K562 (cell line): ENCODE measurements at regions not wholly inside any gene's neighbourhood (a gene's known extent, or its start where the extent isn't known, plus 50 kb on each side); places are given as distances from the start of the nearest gene placed in this dataset.

Source experiments
- ATAC-seq: fragments of 200-7000 bp; cut with Tn5 transposase; 3 replicates; pipeline ENCODE4 v1.9.1; 2020; ENCODE audit warnings: moderate library complexity
- BruUV-seq: library from RNA; stranded (reverse); fragments of 400-500 nt; replicated peaks from 2 replicates; lab custom pipeline; 2021; lab: Mats Ljungman, UMichigan
- CTCF ChIA-PET: fragments of 300-600 bp; formaldehyde crosslinking; extraction: SDS; loops from one replicate; lab custom pipeline; 2021; ENCODE audit warnings: low intra/inter-chr PET ratio; lab: Yijun Ruan, JAX
- POLR2A ChIA-PET: fragments of 300-600, 350-650 bp; sonication (Branson Sonifier 250); formaldehyde crosslinking; extraction: SDS; loops from one replicate; lab custom pipeline; 2021; ENCODE audit warnings: antibody characterized with exemption, inconsistent platforms; lab: Yijun Ruan, JAX
- DNase-seq, 4 experiments: peaks; one replicate each; pipeline versions ENCODE4 v3.0.0 to v3.0.0-alpha.2; 2011 to 2018; ENCODE audit warnings: low spot score in 3 of 4, mixed read lengths in 3 of 4; ENCODE audit errors: extremely low read depth in 1 of 4
- FAIRE-seq: peaks from 2 replicates; lab custom pipeline; 2011; peaks lifted over from hg19 to GRCh38; lab: Jason Lieb, UNC
- H2AFZ ChIP-seq: 2 replicates; pipeline ENCODE4 v1.6.0; 2011; ENCODE audit warnings: low read depth, low read length, control low read depth, inconsistent platforms
- H3K27ac ChIP-seq: fragments of 200-600 bp; 3 replicates; pipeline ENCODE4 v1.8.0; 2011; ENCODE audit warnings: low read depth, mild to moderate bottlenecking, control low read depth, inconsistent platforms, low read length, moderate library complexity, mixed read lengths; ENCODE audit errors: extremely low read depth
- H3K27me3 ChIP-seq, 2 experiments: fragments of 300-600 bp in 1 of 2; 2 replicates in 1 of 2; 3 replicates in 1 of 2; pipeline versions ENCODE4 v1.6.0 to v1.8.0; 2011; ENCODE audit warnings: inconsistent platforms in 2 of 2, low read length in 2 of 2, mild to moderate bottlenecking in 1 of 2, mixed read lengths in 1 of 2, moderate library complexity in 1 of 2; ENCODE audit not compliant: control insufficient read depth in 2 of 2, insufficient read depth in 2 of 2
- H3K36me3 ChIP-seq: fragments of 300-600 bp; 3 replicates; pipeline ENCODE4 v1.8.0; 2011; ENCODE audit warnings: mild to moderate bottlenecking, low read length, inconsistent platforms; ENCODE audit not compliant: control insufficient read depth, insufficient read depth
- H3K4me1 ChIP-seq, 2 experiments: fragments of 200-600 bp in 1 of 2; replicated peaks in 1 of 2; 2 replicates in 1 of 2; 3 replicates in 1 of 2; pipeline versions ENCODE4 v1.5.1 to v1.8.0; 2011; ENCODE audit warnings: inconsistent platforms in 2 of 2, low read length in 2 of 2, mild to moderate bottlenecking in 1 of 2, mixed read lengths in 1 of 2, moderate library complexity in 1 of 2; ENCODE audit not compliant: control insufficient read depth in 2 of 2, insufficient read depth in 2 of 2
- H3K4me2 ChIP-seq: 2 replicates; pipeline ENCODE4 v1.6.1; 2011; ENCODE audit warnings: low read length, control low read depth, inconsistent platforms, mixed read lengths; ENCODE audit not compliant: insufficient read depth
- H3K4me3 ChIP-seq: fragments of 200-600 bp; sonication (generic), shearing (Covaris generic); 2 replicates; pipeline ENCODE4 v1.5.1; 2016; ENCODE audit warnings: control low read depth, inconsistent platforms
- H3K79me2 ChIP-seq: fragments of 200-600 bp; 3 replicates; pipeline ENCODE4 v1.8.0; 2011; ENCODE audit warnings: low read length, inconsistent platforms; ENCODE audit not compliant: control insufficient read depth, insufficient read depth
- H3K9ac ChIP-seq, 2 experiments: 2 replicates each; pipeline versions ENCODE4 v1.6.0 to v1.6.1; 2011; ENCODE audit warnings: low read depth in 2 of 2, low read length in 2 of 2, control low read depth in 1 of 2, inconsistent platforms in 1 of 2, mild to moderate bottlenecking in 1 of 2, mixed read lengths in 1 of 2; ENCODE audit not compliant: insufficient read depth in 1 of 2
- H3K9me1 ChIP-seq: one replicate; pipeline ENCODE4 v1.6.0; 2011; ENCODE audit warnings: inconsistent platforms, mild to moderate bottlenecking, low read length, moderate library complexity; ENCODE audit not compliant: control insufficient read depth, insufficient read depth
- H3K9me3 ChIP-seq: replicated peaks from 2 replicates; pipeline ENCODE4 v1.5.1; 2011; ENCODE audit warnings: low read depth, low read length, inconsistent platforms; ENCODE audit not compliant: control insufficient read depth, insufficient read depth
- H4K20me1 ChIP-seq: replicated peaks from 2 replicates; pipeline ENCODE4 v1.6.1; 2011; ENCODE audit warnings: low read length, inconsistent platforms, mixed read lengths; ENCODE audit not compliant: control insufficient read depth, insufficient read depth
- GABPA ChIP-seq: fragments of 200-800 bp; sonication (Bioruptor generic); conservative IDR thresholded peaks from 2 replicates; pipeline ENCODE4 v1.6.1; 2016; ENCODE audit warnings: low read depth, missing genetic modification characterization, missing compliant biosample characterization
- MCM7 ChIP-seq, 2 experiments: fragments of 450-650 bp; IDR thresholded peaks; 2 replicates each; pipeline ENCODE4 v1.6.1; 2016 to 2018
- MTA1 ChIP-seq: fragments of 450-650 bp; IDR thresholded peaks from 2 replicates; pipeline ENCODE4 v1.6.1; 2017; ENCODE audit warnings: borderline replicate concordance
- NFXL1 ChIP-seq: fragments of 450-650 bp; formaldehyde crosslinking; IDR thresholded peaks from 2 replicates; pipeline ENCODE4 v1.4.0; 2021; ENCODE audit warnings: mild to moderate bottlenecking
- PCBP2 ChIP-seq: fragments of 200-400 bp; formaldehyde crosslinking; IDR thresholded peaks from 2 replicates; pipeline ENCODE4 v1.6.1; 2018; ENCODE audit warnings: low read length, low read depth, mild to moderate bottlenecking, moderate library complexity; ENCODE audit not compliant: poor library complexity, severe bottlenecking
- PHB ChIP-seq: fragments of 250-450 bp; sonication (Bioruptor Pico); IDR thresholded peaks from 2 replicates; pipeline ENCODE4 v1.5.0; 2021
- PREB ChIP-seq: sonication (generic); formaldehyde crosslinking; IDR thresholded peaks from 2 replicates; pipeline ENCODE4 v1.8.1; 2023; ENCODE audit warnings: mild to moderate bottlenecking, missing genetic modification reagents
- ZNF444 ChIP-seq: fragments of 250-450 bp; sonication (Bioruptor Pico); IDR thresholded peaks from 2 replicates; pipeline ENCODE4 v1.4.0; 2020; ENCODE audit warnings: mild to moderate bottlenecking, moderate library complexity
- ZNF586 ChIP-seq: fragments of 450-650 bp; formaldehyde crosslinking; conservative IDR thresholded peaks from 2 replicates; pipeline ENCODE4 v1.4.0; 2020; ENCODE audit warnings: mild to moderate bottlenecking, moderate library complexity
- ZZZ3 ChIP-seq: fragments of 450-650 bp; IDR thresholded peaks from 2 replicates; pipeline ENCODE4 v1.6.1; 2016; ENCODE audit warnings: antibody characterized with exemption, mild to moderate bottlenecking, moderate library complexity
- WGBS: fragments of 100-300 bp; shearing (Covaris generic); methylation state at CpG from one replicate; pipeline ENCODE4 v1.1.6; 2016; ENCODE audit warnings: low coverage, mixed read lengths; ENCODE audit not compliant: insufficient coverage; ENCODE audit errors: missing lambda C conversion rate; 5-methylcytosine and 5-hydroxymethylcytosine counted together
- in situ Hi-C: fragments of 300-500 bp; cut with MboI; formaldehyde crosslinking; loops from 4 replicates; pipeline ENCODE4 v1.15.0; 2018; ENCODE audit warnings: inconsistent platforms, mixed read lengths
- intact Hi-C: fragments of 100-400 bp; cut with micrococcal nuclease; formaldehyde crosslinking; loops from 2 replicates; pipeline ENCODE4 v1.14.2; 2022
- TF ChIP-seq, protein P1 (sequence below): fragments of 450-650 bp; IDR thresholded peaks from 2 replicates; pipeline ENCODE4 v1.6.1; 2016; ENCODE audit warnings: low read depth
- TF ChIP-seq, protein P2 (sequence below): fragments of 250-450 bp; sonication (Bioruptor Pico); IDR thresholded peaks from 2 replicates; pipeline ENCODE4 v1.5.0; 2021; ENCODE audit warnings: mild to moderate bottlenecking, borderline replicate concordance

GRCh38 chr4:123158576-123158975, 236.2 kb upstream of the NUDT6 start:
- no peak for FAIRE-seq
- ChIA-PET CTCF (no interaction called here), POLR2A (no interaction called here)
- TF ChIP-seq, protein P1, sequence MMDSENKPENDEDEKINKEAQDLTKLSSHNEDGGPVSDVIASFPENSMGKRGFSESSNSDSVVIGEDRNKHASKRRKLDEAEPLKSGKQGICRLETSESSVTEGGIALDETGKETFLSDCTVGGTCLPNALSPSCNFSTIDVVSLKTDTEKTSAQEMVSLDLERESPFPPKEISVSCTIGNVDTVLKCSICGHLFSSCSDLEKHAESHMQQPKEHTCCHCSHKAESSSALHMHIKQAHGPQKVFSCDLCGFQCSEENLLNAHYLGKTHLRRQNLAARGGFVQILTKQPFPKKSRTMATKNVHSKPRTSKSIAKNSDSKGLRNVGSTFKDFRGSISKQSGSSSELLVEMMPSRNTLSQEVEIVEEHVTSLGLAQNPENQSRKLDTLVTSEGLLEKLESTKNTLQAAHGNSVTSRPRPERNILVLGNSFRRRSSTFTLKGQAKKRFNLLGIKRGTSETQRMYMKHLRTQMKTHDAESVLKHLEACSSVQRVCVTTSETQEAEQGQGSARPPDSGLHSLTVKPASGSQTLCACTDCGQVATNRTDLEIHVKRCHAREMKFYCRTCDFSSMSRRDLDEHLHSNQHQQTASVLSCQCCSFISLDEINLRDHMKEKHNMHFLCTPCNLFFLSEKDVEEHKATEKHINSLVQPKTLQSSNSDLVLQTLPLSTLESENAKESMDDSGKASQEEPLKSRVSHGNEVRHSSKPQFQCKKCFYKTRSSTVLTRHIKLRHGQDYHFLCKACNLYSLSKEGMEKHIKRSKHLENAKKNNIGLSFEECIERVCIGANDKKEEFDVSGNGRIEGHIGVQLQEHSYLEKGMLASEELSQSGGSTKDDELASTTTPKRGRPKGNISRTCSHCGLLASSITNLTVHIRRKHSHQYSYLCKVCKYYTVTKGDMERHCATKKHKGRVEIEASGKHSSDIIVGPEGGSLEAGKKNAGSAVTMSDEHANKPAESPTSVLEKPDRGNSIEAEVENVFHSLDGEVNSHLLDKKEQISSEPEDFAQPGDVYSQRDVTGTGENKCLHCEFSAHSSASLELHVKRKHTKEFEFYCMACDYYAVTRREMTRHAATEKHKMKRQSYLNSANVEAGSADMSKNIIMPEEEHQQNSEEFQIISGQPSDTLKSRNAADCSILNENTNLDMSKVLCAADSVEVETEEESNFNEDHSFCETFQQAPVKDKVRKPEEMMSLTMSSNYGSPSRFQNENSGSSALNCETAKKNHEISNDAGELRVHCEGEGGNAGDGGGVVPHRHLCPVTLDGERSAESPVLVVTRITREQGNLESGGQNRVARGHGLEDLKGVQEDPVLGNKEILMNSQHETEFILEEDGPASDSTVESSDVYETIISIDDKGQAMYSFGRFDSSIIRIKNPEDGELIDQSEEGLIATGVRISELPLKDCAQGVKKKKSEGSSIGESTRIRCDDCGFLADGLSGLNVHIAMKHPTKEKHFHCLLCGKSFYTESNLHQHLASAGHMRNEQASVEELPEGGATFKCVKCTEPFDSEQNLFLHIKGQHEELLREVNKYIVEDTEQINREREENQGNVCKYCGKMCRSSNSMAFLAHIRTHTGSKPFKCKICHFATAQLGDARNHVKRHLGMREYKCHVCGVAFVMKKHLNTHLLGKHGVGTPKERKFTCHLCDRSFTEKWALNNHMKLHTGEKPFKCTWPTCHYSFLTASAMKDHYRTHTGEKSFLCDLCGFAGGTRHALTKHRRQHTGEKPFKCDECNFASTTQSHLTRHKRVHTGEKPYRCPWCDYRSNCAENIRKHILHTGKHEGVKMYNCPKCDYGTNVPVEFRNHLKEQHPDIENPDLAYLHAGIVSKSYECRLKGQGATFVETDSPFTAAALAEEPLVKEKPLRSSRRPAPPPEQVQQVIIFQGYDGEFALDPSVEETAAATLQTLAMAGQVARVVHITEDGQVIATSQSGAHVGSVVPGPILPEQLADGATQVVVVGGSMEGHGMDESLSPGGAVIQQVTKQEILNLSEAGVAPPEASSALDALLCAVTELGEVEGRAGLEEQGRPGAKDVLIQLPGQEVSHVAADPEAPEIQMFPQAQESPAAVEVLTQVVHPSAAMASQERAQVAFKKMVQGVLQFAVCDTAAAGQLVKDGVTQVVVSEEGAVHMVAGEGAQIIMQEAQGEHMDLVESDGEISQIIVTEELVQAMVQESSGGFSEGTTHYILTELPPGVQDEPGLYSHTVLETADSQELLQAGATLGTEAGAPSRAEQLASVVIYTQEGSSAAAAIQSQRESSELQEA = no peak
- TF ChIP-seq, protein P2, sequence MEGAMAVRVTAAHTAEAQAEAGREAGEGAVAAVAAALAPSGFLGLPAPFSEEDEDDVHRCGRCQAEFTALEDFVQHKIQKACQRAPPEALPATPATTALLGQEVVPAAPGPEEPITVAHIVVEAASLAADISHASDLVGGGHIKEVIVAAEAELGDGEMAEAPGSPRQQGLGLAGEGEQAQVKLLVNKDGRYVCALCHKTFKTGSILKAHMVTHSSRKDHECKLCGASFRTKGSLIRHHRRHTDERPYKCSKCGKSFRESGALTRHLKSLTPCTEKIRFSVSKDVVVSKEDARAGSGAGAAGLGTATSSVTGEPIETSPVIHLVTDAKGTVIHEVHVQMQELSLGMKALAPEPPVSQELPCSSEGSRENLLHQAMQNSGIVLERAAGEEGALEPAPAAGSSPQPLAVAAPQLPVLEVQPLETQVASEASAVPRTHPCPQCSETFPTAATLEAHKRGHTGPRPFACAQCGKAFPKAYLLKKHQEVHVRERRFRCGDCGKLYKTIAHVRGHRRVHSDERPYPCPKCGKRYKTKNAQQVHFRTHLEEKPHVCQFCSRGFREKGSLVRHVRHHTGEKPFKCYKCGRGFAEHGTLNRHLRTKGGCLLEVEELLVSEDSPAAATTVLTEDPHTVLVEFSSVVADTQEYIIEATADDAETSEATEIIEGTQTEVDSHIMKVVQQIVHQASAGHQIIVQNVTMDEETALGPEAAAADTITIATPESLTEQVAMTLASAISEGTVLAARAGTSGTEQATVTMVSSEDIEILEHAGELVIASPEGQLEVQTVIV (CRISPR knock-in tag) = no peak
- TF ChIP-seq PHB (CRISPR knock-in tag) (no peak), MCM7 (IDR thresholded peaks at IDR 0.05) (no peak), NFXL1 (CRISPR knock-in tag) (no peak), MTA1 (no peak), GABPA (no peak), PREB (CRISPR knock-in tag) (no peak), ZZZ3 (no peak), ZNF586 (CRISPR knock-in tag) (no peak), ZNF444 (no peak), PCBP2 (no peak)
- Histone ChIP-seq H3K27me3 (no peaks in the 10 kb centered on the region), H3K36me3 (no peaks in the 10 kb centered on the region), H3K79me2 (no peaks in the 10 kb centered on the region), H3K9me1 (no peaks in the 10 kb centered on the region), H2AFZ (no peak overlapping the region), H3K9ac (no peak overlapping the region), H3K4me2 (no peak overlapping the region), H3K4me3 (no peak overlapping the region), H3K9me3 (no peaks in the 10 kb centered on the region), H3K27ac (no peak overlapping the region), H4K20me1 (no peaks in the 10 kb centered on the region), H3K4me1 (no peaks in the 10 kb centered on the region)
- no peak for ATAC-seq
- BruUV-seq = no TSS peak
- no peak for DNase-seq
- intact Hi-C loops = no loop called here
- in situ Hi-C loops = no loop called here
- WGBS = 73% methylated on average over 3 of the region's 3 CpGs
